Daoy (cell line): ENCODE measurements at regions not wholly inside any gene's neighbourhood (a gene's known extent, or its start where the extent isn't known, plus 50 kb on each side); places are given as distances from the start of the nearest gene placed in this dataset.
"Not testable (repeated sequence)": the region's sequence is repeated elsewhere in the genome, so short reads cannot be mapped to it uniquely, and the experiment has no call there.

ENCODE experiments used
- DNase-seq: peaks from one replicate; pipeline ENCODE4 v3.0.0-alpha.2; 2015; ENCODE audit warnings: low read depth

DNA sequence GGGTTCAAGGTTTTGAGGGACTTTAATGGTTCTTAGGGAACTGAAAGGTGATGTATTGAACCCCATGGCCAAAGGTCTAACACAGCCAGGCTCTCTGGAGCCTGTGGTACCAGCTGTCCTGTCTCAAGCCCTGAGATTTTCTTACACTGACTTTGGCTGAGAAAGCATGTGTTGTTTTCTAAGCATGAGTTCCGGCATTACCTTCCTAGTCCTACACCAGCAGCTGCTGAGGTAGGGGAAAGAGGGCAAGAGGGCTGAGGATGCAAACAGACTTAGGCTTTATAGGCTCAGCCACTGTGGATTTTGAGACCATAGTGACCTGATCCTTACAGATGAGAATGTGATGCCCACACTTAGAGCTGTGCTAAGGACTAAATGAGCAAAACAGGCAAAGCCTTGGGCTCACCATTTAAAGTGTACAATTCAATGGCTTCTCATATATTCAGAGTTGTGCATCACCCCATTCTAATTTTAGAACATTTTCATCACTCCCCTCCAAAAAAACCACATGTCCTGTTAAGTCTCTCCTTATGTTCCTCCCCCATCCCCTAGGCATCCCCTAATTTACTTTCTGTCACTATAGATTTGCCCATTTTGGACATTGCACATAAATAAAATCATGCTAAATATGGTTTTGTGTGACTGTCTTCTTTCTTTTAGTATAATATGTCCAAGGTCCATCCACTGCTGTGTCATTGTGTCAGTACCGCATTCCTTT, 99.7 kb upstream of the OTOS start:
- no peak for DNase-seq

DNA sequence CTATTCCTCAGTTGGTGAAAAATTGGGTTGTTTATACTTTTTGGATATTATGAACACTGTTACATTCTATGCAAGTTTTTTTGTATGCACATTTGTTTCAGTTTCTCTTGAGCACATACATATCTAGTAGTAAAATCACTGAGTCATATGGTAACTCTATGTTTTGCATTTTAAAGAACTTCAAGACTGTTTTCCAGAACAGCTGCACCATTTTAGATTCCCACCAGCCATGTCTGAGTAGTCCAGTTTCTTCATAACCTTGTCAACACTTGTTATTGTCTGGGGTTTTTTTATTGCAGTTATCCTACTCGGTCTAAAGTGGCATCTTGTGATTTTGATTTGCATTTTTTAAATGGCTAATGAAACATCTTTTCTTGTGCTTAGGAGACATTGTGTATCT, 100.3 kb upstream of the OTOS start:
- DNase-seq = no peak

DNA sequence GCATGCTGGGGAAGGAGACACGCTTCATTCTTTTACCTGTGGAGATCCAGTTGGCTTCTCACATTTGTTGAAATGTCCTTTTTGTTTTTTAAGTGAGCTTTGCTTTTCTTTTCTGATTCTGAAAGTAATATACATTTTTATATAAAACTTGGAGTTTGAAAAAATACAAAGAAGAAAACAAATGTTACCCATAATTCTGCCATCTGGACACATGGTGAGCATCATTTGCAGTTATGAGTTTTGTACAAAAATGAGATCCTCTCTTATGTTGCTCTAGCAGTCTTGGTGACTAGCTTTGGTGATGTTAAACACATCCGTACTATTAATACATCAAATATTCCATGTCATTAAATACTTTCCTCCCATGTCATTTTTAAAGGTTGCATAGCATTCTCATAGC, 101.1 kb upstream of the OTOS start:
- DNase-seq = no peak

DNA sequence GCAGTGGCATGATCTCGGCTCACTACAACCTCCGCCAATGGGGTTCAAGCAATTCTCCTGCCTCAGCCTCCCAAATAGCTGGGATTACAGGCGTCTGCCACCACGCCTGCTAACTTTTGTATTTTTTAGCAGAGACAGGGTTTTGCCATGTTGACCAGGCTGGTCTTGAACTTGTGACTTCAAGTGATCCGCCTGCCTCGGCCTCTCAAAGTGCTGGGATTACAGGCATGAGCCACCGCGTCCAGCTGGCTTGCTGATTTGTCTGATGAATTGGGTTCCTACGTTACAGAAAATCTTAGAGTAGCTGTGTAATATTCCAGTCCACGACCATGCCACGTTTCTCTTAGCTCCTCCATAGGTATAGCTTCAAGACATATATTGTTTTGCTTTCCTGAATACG, 102.6 kb upstream of the OTOS start:
- DNase-seq = not testable (repeated sequence)

DNA sequence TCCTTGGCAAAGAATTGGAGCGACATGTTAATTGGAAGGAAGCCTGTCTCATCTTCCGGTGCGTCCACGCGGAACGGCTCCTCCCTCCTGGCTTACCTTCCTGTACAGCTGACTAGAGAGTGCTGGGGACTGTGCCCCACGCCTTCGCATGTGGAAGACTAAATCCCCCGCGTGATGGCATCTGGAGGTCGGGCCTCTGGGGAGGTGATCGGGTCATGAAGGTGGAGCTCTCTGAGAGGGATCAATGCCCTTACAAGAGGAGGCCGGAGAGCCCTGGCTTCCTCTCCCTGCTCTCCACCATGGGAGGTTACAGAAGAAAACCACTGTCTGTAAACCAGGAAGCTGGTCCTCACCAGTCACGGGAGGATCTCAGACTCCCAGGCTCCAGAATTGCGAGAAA, 104.1 kb upstream of the OTOS start:
- no peak for DNase-seq

DNA sequence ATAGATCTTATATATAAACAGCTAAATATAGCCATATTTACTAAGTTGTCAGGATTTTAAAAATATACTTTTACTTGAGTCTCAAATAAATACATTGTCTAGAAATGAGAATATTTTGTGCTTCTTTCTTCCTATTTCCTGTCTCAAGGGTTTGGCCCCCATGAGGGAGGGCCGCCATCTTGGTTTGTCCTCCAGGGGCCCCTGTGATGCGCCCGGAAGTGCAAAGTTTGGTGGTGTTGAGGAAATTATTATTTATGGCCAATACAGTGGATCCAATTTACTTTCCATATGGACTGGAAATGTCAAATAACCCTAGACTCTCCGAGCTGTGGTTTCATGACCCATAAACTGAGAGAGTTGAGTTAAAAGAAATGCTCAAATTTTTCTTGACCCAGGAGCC, 104.7 kb upstream of the OTOS start:
- DNase-seq = no peak

DNA sequence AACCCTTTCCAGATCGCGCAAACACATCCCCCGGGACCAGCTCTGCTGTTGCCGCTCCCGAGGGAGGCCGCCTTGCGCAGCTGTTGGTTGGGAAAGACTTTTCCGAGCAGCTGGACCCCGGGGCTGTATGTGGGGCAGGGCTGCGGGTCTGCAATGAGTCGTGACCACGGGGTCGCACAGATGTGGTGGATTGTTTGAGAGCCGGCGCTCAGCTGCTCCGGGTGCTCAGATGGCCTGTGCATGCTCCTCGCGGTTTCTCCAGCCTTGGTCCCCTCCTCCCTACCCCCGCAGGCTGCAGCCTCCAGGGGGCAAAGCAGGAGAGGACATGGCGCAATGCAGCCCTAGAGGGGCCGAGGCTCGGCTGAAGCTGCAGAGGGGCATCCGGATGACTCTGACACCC, 105.2 kb upstream of the OTOS start:
- DNase-seq = no peak

DNA sequence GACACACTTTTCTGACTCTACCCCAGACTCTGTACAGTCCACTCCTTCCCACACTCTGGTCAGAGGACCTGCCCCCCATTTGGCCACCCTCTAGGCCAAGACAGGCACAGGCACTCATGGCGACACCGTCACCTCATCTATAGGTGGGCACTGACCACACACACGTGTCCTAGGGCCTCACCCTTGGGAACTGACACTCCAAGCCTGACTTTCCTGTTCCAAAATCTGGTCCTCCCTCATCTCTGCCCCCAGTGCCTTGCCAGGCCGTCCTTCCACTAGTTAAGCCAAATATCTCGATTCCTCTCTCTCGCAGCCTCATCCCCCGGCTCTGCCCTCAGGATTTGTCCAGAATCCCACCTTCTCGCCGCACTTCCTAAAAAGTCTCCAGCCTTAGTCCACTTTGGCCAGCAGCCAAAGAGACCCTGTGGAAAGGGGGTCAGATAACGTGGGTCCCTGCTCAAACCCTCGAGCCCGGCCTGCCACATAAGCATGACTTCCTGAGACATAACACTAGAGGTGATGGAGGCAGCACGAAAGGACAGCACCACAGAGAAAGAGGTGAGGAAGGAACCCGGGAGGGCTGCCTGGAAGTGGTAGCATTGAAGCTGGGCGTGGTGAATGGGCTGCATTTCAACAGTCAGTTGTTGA, 105.8 kb upstream of the OTOS start:
- DNase-seq = no peak

DNA sequence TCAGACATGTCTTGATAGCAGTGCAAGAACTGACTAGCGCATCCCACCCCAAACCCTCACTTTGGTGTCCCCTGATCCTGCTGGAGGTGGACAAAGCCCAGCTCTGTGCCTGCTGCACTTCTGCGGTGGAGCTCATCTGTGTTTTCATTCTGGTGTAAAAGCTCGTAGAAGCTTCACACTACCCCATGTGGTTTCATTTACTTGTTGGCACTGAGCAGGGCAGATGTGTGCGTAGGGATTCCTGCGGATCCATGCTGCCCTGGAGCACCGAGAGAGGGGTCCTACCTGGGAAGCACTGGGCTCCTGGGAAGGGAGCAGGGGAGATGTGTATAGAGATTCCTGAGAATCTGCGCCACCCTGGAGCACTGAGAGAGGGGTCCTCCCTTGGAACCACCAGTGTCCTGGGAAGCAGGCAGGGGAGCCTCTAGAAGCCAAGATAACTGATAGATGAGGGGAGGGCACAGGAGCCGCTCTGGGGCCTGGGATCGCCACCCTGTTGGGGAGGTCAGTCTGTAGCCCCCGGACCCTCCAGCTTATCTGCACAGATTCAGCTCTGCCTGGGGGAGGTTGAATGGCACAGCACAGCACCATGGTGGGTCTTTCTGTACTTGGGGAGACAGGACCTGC, 106.9 kb upstream of the OTOS start:
- no peak for DNase-seq

DNA sequence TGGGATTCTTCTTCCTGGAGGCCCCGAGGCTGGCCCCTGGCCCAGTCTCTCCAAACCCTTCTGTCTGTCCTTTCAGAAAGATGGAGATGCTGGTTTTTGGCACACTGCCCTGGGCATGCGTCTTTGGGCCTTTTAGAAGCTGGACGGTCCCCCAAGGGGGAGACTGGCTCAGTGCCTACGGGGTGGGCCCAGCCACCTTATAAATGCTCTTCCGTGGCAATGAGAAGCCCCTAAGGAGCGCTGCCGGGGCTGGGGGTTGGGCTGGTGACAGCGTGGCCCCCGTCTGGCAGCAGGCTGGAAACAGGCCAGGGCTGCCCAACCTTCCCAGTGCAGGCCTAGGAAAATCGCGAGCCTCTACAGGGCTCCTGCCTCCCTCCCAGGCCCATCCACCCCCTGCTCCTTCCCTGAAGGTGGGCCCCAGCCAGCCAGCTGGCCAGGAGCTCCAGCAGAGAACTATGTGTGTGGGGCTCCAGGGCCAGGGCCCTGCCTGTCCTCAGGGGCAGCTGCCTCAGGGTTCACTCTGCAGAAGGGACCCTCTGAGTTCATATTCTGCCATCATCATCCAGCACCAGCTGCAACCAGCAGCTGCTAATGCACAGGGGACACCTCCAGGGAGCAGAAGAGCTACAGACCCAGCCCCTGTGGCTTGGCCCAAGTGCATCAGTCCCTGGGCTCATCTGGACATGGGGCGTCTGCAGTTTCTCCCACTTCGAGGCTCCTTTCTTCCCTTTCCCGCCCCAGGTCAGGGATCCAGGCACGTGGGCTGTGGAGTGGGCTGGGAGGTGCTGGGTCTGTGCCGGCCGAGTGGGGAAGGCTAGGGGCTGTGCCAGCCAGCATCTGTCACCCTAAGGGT, 107.6 kb upstream of the OTOS start:
- DNase-seq = no peak

DNA sequence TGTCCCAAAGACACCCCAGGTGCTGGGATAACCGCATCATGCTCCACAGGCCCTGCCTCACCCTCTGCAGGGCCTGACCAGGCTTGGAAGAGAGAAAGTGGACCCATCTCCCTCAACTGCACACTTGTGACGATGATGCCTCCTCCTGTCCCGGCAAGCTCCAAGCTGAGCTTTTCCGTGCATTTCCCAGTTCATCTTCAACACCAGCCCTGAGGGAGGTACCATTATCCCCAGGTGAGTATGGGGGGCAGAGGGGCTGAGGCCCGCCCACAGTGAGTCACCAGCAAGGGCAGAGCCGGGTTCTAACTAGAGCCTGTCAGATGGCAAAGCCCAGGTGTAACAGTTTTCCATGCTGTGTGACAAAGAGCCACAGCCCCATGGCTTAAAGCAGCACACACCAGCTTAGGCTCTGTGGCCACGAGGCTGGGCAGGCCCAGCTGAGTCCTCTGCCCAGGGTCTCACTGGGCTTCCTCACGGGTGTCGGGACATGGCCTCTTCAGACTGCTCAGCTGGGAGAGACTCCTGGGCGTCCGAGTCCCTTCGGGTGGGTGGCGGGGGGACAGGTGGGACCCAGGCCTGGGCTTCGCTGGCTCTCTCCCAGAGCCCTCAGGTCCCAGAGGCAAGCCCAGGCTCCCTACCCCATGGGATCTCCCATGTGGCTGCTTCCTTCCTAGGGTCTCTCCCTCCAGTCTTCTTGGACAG, 108.4 kb upstream of the OTOS start:
- no peak for DNase-seq

DNA sequence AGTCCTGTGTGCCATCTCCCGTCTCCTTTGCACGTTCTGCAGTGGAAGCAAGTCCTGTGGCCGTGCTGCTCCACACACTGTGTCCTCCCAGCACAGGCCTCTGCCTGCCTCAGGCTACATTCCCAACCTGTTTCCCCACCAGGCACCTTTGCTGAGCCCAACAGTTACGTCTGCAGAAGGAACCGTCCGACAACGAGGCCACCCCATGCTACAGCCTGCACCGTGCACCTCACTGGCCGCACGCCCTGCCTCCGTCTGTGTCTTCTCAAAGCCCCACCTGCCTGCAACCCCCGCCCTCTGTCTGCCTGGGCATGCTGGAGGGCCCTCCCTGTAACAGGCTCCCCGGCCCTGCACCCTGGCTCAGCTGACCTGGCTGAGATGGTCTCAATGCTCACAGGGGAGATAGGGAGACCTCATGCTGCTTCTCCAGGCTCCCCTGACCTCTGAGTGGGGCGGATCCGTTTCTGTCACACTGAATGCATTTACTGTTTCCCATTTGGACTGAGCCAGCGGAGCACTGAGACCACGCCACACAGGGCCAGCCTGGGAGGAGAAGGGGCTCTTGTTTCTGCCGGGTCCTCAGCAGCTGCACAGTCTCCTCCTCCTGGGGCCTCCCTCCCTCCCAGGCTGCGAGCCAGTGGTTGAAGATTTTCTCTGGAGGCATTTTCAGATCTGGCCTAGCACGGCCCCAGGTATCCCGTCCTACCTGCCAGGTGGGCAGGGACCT, 109.1 kb upstream of the OTOS start:
- no peak for DNase-seq

DNA sequence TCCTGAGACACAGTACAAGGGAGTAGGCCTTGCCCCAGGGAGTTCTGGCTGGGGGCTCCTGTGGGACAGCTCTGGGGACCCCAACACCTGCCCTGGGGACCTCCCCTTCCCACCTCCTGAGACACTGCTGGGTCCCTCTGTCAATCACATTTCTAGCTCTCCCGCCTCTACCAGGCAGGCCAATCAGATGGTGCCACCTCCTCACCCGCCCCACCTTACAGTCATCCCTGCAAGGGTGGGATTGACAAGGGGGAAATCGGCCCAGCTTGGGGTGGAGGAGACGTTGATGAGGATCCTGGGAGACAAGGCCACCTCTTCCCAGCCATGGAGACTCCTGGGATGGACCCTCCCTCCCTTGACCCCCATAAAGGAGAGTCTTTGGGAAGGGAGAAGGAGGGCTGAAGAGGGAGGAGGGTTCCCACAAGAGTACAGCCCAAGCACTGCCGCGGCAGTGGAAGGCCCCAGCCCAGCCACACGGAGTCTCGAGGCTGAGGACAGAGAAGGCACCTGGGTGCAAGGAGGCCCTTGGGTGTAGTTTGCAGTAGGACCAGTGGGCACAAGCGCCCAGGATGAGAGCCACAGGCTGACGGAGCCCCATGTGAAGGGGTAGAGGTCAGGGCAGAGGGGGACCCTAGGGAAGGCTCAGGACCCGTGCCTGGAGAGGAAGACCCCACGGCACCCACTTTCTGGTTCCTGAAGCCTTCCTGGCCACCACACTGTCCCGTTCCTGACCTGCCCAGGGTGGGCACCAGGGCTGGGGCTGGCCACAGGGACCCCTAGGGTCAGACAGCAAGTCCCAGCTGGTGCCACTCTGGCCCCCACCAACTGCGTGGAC, 109.9 kb upstream of the OTOS start:
- DNase-seq = no peak

DNA sequence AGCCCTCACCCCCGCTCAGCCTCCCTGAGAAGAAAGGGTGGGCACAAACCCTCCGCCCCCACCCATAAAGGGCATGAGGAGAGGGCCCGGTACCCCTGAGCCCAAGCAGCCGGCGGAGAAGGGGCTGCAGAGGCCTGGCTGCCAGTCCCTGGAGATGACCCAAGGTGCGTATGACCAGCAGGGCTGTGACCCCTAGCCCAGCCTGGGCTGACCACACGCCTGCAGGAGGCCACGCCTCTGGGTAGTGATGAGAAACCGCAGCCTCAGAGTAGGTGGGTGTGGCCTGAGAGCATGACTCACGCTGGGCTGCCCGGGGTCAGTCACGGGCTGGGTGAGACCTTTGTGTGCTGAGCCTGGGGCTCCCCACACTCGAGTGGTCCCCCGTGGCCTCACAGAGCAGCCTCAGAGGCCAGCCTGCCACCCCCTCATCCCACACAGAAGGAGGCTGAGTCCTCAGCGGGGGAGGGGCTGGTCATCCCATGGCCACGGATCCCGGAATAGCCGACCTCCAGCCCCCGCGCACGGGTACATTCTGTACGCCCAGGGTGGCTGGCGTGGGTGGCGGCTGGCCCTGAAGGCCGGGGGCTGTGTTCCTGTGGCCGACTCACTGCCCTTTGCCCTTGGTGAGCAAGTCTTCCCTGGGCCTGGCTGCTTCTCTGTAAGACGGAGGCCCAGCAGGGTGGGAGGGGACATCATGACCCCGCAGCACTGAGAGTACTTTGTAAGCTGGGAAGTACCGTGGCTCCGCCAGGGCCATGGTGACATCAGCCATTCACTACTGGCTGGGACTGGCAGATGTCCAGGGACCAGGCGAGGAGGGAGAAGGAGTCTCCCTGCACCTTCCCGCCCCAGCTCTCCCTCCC, 110.8 kb upstream of the OTOS start:
- DNase-seq = peak; percentile 89

DNA sequence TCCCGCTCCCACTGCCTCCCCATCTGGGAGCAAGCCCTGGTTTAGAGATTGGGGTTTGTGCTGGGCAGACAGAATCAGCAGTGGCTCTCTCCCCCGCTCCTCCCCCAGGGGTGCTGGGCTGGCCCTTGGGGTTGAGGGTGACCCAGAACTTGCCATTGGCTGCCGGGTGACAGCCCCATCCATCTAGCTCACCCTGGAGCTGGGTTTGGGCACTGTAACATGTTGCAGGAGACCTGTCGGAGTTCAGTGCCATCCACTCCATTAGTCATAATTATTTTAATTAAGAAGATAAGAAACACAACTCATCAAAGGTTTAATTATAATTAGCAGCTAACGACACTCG, 111.4 kb upstream of the OTOS start:
- DNase-seq = no peak

DNA sequence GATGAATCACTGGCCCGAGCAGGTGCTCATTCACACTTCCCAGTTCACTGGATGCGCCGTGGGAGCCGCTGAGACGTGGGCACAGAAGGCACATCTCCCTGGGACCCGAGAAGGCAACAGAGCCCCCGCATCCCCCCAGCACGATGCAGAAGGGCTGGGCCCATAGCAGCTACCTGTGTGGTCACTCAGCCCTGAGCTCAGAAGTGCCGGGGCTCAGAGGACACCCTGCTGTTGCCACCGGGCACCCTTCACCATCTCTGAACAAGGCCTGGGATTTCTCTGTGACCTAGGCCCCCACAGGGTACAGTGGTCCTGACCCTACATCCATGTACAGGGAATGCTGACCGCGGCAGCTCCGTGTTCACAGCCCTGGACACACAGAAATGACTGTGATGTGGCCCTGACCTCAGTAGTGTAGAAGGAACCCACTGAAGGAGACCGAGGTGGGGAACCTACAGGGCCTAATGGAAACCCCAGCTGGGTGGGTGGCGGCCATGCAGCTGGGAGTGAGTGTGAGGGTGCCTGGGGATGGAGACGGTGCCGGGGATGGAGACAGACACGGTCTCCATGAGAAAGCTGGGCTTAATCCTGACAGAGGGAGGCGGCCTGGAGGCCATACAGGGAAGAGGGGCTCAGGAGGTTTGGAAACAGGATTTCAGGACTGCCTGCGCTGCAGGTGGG, 111.9 kb upstream of the OTOS start:
- DNase-seq = no peak

DNA sequence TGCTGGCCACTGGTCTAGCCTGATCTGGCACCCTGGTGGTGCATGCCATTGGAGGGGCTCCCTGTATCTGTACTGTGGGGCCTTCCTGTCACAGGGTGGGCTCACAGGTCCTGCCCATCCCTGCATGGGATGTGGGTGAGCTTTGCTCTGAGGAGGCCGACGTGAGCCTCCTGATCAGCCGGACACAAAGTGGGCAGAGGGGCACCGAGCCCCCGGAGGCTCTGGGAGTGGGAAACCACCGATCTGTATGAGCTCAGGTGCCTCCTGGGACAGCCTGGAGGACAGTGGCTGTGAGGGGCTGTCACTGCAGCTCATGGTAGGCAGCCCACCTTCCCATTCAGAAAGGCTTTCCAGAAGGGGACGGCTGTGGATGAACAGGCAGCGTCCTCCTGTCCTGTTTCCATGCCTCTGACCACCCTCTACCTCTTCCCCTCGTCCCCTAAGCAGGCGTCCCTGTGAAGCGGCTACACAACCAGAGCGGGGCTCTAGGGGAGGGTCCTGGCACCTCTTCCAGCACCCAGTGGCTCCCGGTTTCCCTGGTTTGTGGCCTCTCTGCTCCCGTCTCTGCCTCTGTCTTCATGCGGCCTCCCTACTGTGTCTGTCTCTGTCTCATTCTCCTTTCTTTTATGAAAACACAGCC, 112.5 kb upstream of the OTOS start:
- no peak for DNase-seq

DNA sequence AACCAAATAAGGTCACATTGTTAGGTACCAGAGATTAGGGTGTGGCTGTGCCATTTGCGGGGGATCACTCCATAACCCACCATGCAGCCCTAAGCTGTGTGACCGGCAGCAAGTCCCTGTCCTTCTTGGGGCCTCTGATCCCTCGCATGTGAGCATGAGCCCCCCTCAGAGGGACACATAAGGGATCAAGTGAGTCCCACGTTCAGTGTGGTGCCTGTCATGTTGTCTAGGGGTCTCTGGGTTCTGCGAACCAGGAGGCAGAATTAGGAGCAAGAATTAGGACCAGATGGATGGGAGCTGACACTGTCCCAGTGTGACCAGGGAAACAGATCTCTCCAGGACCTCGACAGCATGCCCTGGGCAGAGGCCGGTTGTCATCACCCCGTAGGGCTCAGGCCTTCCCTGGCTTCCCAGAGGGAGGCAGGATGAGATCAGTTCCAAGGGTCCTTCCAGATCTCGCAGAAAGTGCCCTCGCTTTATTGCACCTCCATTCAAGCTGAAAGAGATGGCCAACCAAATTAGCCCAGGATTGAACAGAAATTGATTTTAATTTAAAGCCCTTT, 113.2 kb upstream of the OTOS start:
- DNase-seq = no peak
